ENCODE measurements at regions not wholly inside any gene's neighbourhood (a gene's known extent, or its start where the extent isn't known, plus 50 kb on each side); places are given as distances from the start of the nearest gene placed in this dataset.

DNA sequence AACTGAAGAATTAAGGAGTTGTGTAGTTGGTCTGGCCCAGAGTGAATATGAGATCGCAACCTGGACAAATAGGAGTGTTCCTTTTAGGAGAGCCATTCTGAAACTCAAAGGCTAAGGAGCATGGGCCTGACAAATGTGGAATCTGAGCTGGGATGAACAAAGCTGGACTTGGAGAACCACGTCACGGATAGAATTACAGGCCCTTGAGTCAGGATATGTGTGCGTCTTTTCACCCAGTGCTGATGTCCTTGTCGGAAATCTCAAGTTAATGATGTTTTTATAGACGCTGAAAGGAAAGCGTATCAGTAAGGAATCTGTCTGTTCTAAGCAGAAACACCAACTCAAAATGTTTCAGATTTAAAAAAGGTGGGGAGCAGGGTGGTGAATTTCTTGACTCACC is 173.8 kb upstream of the ZKSCAN2 start:
- TF ChIP-seq CTCF (IDR thresholded peaks at IDR 0.05), result no peak
- no peak for TF ChIP-seq POLR2A (IDR thresholded peaks at IDR 0.05)
- H3K4me1 ChIP-seq, result no peaks in the 10 kb centered on the region
- whole genome bisulfite sequencing, 2 donors, result 83 to 87% methylated on average over 7 of the region's 7 CpGs
- no peaks in the 10 kb centered on the region for H3K9me3 ChIP-seq
- intact Hi-C loops (cut with DNase I; ENCODE audit: low total_unique reads), result no loop called here
- no peak overlapping the region for H3K27ac ChIP-seq
- no peaks in the 10 kb centered on the region for H3K36me3 ChIP-seq (ENCODE audit: low read depth, missing control alignments)
- H3K27me3 ChIP-seq, result no peaks in the 10 kb centered on the region
- DNase-seq, result no peak
- no peak overlapping the region for H3K4me3 ChIP-seq

DNA sequence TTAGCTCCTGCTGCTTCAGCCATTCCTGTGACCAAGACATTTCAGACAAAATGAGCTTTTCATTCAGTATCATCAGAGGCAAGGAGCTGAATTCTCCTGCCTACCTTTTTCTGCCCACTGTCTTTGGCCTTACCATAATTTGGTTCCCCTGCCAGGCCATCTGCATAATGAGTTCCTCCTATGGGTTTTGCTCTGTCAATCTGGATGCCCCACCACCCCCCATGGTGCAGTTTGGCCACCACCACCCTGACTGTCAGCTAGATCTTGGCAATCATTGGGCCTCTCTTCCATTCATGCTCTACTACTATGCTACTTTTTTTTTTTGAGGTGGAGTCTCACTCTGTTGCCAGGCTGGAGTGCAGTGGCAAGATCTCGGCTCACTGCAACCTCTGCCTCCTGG is 169.2 kb upstream of the ZKSCAN2 start:
- Histone ChIP-seq H3K9me3 (no peaks in the 10 kb centered on the region), H3K36me3 (ENCODE audit: low read depth, missing control alignments) (no peaks in the 10 kb centered on the region), H3K4me1 (no peaks in the 10 kb centered on the region), H3K27me3 (no peaks in the 10 kb centered on the region), H3K4me3 (no peak overlapping the region), H3K27ac (no peak overlapping the region)
- intact Hi-C loops (cut with DNase I; ENCODE audit: low total_unique reads), result loop anchor here (10.0 kb wide), 1 partner anchor 62 kb away; no protein-coding TSS in a partner anchor
- DNase-seq, result no peak
- 90 to 100% methylated on average over 1 of the region's 1 CpG for WGBS, 2 donors
- TF ChIP-seq POLR2A (IDR thresholded peaks at IDR 0.05) (no peak), CTCF (IDR thresholded peaks at IDR 0.05) (no peak)

GRCh38 chr16:25419681-25420080 is 162.0 kb upstream of the ZKSCAN2 start:
- Histone ChIP-seq H3K27ac (no peak overlapping the region), H3K4me3 (no peak overlapping the region), H3K36me3 (ENCODE audit: low read depth, missing control alignments) (no peaks in the 10 kb centered on the region), H3K4me1 (no peaks in the 10 kb centered on the region), H3K9me3 (no peaks in the 10 kb centered on the region), H3K27me3 (no peaks in the 10 kb centered on the region)
- intact Hi-C loops (cut with DNase I; ENCODE audit: low total_unique reads), result loop anchor here (10.0 kb wide), 1 partner anchor 55 kb away; no protein-coding TSS in a partner anchor
- no peak for DNase-seq
- 56 to 65% methylated on average over 3 of the region's 3 CpGs for WGBS, 2 donors
- no peak for TF ChIP-seq POLR2A (IDR thresholded peaks at IDR 0.05)
- no peak for TF ChIP-seq CTCF (IDR thresholded peaks at IDR 0.05)

GRCh38 chr16:25419153-25419552 is 161.5 kb upstream of the ZKSCAN2 start:
- no peaks in the 10 kb centered on the region for H3K4me1 ChIP-seq

More at GRCh38 chr16:25419153-25419552, 161.5 kb upstream of the ZKSCAN2 start:
- H3K27ac ChIP-seq, result no peak overlapping the region
- no peaks in the 10 kb centered on the region for H3K9me3 ChIP-seq
- H3K27me3 ChIP-seq, result no peaks in the 10 kb centered on the region
- intact Hi-C loops (cut with DNase I; ENCODE audit: low total_unique reads), result no loop called here
- H3K36me3 ChIP-seq (ENCODE audit: low read depth, missing control alignments), result no peaks in the 10 kb centered on the region
- H3K4me3 ChIP-seq, result no peak overlapping the region
- no peak for DNase-seq
- no peak for TF ChIP-seq POLR2A (IDR thresholded peaks at IDR 0.05)
- no peak for TF ChIP-seq CTCF (IDR thresholded peaks at IDR 0.05)
